Smooth muscle cell (in vitro differentiated cells): ENCODE measurements at regions not wholly inside any gene's neighbourhood (a gene's known extent, or its start where the extent isn't known, plus 50 kb on each side); places are given as distances from the start of the nearest gene placed in this dataset.

Source experiments
- DNase-seq: peaks from one replicate; lab custom pipeline; 2025; ENCODE audit not compliant: unreplicated experiment; lab: John Stamatoyannopoulos, UW
- H2AFZ ChIP-seq: fragments of 200-600 bp; sonication (generic); 2 replicates; pipeline ENCODE4 v1.6.0; 2016; ENCODE audit warnings: antibody characterized with exemption, low read depth, mild to moderate bottlenecking
- H3F3A ChIP-seq: fragments of 200-600 bp; sonication (generic); 2 replicates; pipeline ENCODE4 v1.6.0; 2017; ENCODE audit warnings: antibody characterized with exemption, low read depth
- H3K27ac ChIP-seq: fragments of 200-600 bp; sonication (generic); 2 replicates; pipeline ENCODE4 v1.5.1; 2016; ENCODE audit warnings: low read depth, mild to moderate bottlenecking
- H3K27me3 ChIP-seq: fragments of 200-600 bp; sonication (generic); 2 replicates; pipeline ENCODE4 v1.6.1; 2016; ENCODE audit warnings: low read depth, mild to moderate bottlenecking
- H3K36me3 ChIP-seq: fragments of 200-600 bp; sonication (generic); 2 replicates; pipeline ENCODE4 v1.5.1; 2016; ENCODE audit warnings: low read depth
- H3K4me1 ChIP-seq: fragments of 200-600 bp; sonication (generic); 2 replicates; pipeline ENCODE4 v1.5.1; 2016; ENCODE audit warnings: low read depth
- H3K4me2 ChIP-seq: fragments of 200-600 bp; sonication (generic); 2 replicates; pipeline ENCODE4 v1.6.0; 2016; ENCODE audit warnings: mild to moderate bottlenecking
- H3K4me3 ChIP-seq: fragments of 200-600 bp; sonication (generic); 2 replicates; pipeline ENCODE4 v1.5.1; 2016; ENCODE audit warnings: mild to moderate bottlenecking
- H3K79me2 ChIP-seq: fragments of 200-600 bp; sonication (generic); 2 replicates; pipeline ENCODE4 v1.6.0; 2016; ENCODE audit warnings: low read depth, mild to moderate bottlenecking
- H3K9ac ChIP-seq: fragments of 200-600 bp; sonication (generic); 2 replicates; pipeline ENCODE4 v1.6.0; 2016; ENCODE audit warnings: low read depth
- H3K9me3 ChIP-seq: fragments of 200-600 bp; sonication (generic); replicated peaks from 2 replicates; pipeline ENCODE4 v1.5.1; 2016; ENCODE audit warnings: low read depth
- H4K20me1 ChIP-seq: fragments of 200-600 bp; sonication (generic); 2 replicates; pipeline ENCODE4 v1.6.0; 2016; ENCODE audit warnings: low read depth
- WGBS: methylation state at CpG from one replicate; pipeline ENCODE4 v1.1.7; 2016; ENCODE audit warnings: low lambda C conversion rate; 5-methylcytosine and 5-hydroxymethylcytosine counted together
- TF ChIP-seq, protein P1 (sequence below): fragments of 200-600 bp; sonication (generic); IDR thresholded peaks from 2 replicates; pipeline ENCODE4 v1.5.1; 2017; ENCODE audit warnings: borderline replicate concordance, mild to moderate bottlenecking, antibody characterized with exemption; ENCODE audit not compliant: insufficient read depth, poor library complexity, severe bottlenecking

- Histone ChIP-seq H3F3A (no peaks in the 10 kb centered on the region), H3K4me1 (peaks cover under 1% of the 10 kb centered on the region), H3K27ac (no peak overlapping the region), H3K4me3 (no peak overlapping the region), H3K27me3 (no peaks in the 10 kb centered on the region), H3K9ac (no peak overlapping the region), H3K36me3 (no peaks in the 10 kb centered on the region), H2AFZ (no peak overlapping the region), H3K79me2 (no peaks in the 10 kb centered on the region), H3K4me2 (no peak overlapping the region), H3K9me3 (no peaks in the 10 kb centered on the region), H4K20me1 (no peaks in the 10 kb centered on the region)
- TF ChIP-seq, protein P1, sequence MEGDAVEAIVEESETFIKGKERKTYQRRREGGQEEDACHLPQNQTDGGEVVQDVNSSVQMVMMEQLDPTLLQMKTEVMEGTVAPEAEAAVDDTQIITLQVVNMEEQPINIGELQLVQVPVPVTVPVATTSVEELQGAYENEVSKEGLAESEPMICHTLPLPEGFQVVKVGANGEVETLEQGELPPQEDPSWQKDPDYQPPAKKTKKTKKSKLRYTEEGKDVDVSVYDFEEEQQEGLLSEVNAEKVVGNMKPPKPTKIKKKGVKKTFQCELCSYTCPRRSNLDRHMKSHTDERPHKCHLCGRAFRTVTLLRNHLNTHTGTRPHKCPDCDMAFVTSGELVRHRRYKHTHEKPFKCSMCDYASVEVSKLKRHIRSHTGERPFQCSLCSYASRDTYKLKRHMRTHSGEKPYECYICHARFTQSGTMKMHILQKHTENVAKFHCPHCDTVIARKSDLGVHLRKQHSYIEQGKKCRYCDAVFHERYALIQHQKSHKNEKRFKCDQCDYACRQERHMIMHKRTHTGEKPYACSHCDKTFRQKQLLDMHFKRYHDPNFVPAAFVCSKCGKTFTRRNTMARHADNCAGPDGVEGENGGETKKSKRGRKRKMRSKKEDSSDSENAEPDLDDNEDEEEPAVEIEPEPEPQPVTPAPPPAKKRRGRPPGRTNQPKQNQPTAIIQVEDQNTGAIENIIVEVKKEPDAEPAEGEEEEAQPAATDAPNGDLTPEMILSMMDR: no peak
- DNase-seq: no peak
- WGBS: 64% methylated on average over 11 of the region's 11 CpGs
Observed at GRCh38 chr15:39444735-39445470, 136.0 kb upstream of the THBS1 start.

- H3K36me3 ChIP-seq: no peaks in the 10 kb centered on the region
- 96% methylated on average over 2 of the region's 2 CpGs for WGBS
- no peaks in the 10 kb centered on the region for H3K27me3 ChIP-seq
- H4K20me1 ChIP-seq: no peaks in the 10 kb centered on the region
- H2AFZ ChIP-seq: no peak overlapping the region
- no peak overlapping the region for H3K4me2 ChIP-seq
- no peak overlapping the region for H3K9ac ChIP-seq
- no peaks in the 10 kb centered on the region for H3K9me3 ChIP-seq
- H3F3A ChIP-seq: no peaks in the 10 kb centered on the region
- H3K4me1 ChIP-seq: no peaks in the 10 kb centered on the region
- H3K4me3 ChIP-seq: no peak overlapping the region
- TF ChIP-seq, protein P1: no peak
- no peak overlapping the region for H3K27ac ChIP-seq
- H3K79me2 ChIP-seq: no peaks in the 10 kb centered on the region
- DNase-seq: no peak
Observed at GRCh38 chr15:39445931-39446330, 134.9 kb upstream of the THBS1 start.

DNA sequence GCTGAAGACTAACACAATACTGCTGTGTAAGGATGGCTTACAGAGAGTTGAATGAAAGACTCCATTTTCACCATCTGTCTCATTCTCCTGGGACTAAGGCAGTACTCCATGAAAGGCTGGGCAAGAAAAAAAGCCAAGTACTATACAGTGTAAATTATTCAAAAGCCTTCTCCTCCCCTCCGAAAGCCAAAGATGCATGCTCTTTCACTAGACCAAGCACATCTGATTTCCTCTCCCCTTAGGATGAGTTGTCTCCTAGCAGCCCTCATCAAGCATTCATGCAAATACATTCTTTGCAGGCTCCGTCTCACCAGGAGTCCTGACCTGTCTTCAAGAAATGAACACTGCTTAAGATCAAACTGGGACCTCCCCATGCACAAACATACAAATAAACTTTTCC lies 133.5 kb upstream of the THBS1 start:
- H4K20me1 ChIP-seq: no peaks in the 10 kb centered on the region
- no peak overlapping the region for H3K9ac ChIP-seq
- DNase-seq: no peak
- no peak overlapping the region for H3K27ac ChIP-seq
- H2AFZ ChIP-seq: no peak overlapping the region
- H3K4me1 ChIP-seq: no peaks in the 10 kb centered on the region
- no peaks in the 10 kb centered on the region for H3F3A ChIP-seq
- H3K4me3 ChIP-seq: no peak overlapping the region
- no peak overlapping the region for H3K4me2 ChIP-seq
- 83% methylated on average over 2 of the region's 2 CpGs for WGBS
- TF ChIP-seq, protein P1: no peak
- no peaks in the 10 kb centered on the region for H3K79me2 ChIP-seq
- H3K36me3 ChIP-seq: no peaks in the 10 kb centered on the region
- H3K9me3 ChIP-seq: no peaks in the 10 kb centered on the region
- H3K27me3 ChIP-seq: no peaks in the 10 kb centered on the region

DNA sequence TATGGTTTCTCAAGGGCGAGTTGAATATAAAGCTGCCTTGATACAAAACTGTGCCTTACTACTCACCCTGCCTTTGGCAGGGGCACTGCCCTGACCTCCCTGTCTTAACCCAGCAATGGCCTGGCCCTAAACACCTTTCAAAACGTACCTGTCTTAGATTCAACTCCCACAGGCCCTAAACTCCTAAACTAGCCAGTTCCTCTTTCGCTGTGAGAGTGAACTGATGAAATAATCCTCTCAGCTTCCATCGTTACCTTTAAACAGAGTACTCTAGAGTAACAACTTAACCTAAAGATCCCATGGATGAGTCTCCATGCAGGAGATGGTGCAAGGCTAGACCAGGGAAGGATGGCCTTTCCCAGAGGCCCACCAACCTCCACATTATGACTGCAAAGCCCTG lies 133.0 kb upstream of the THBS1 start:
- no peak overlapping the region for H2AFZ ChIP-seq
- H3F3A ChIP-seq: no peaks in the 10 kb centered on the region
- no peak overlapping the region for H3K4me2 ChIP-seq
- no peaks in the 10 kb centered on the region for H3K36me3 ChIP-seq
- no peak overlapping the region for H3K9ac ChIP-seq
- H4K20me1 ChIP-seq: no peaks in the 10 kb centered on the region
- H3K4me3 ChIP-seq: no peak overlapping the region
- H3K27me3 ChIP-seq: no peaks in the 10 kb centered on the region
- no peak for DNase-seq
- no peak overlapping the region for H3K27ac ChIP-seq
- 87% methylated on average over 4 of the region's 4 CpGs for WGBS
- TF ChIP-seq, protein P1: no peak
- no peaks in the 10 kb centered on the region for H3K4me1 ChIP-seq
- no peaks in the 10 kb centered on the region for H3K79me2 ChIP-seq
- no peaks in the 10 kb centered on the region for H3K9me3 ChIP-seq
